Activated CD4-positive, alpha-beta T cell treated with anti-CD3 and anti-CD28 coated beads, Interleukin-2, amount 10 ng/mL, durations not matched to agents 7 days and 5 days (primary cell): ENCODE measurements at regions not wholly inside any gene's neighbourhood (a gene's known extent, or its start where the extent isn't known, plus 50 kb on each side); places are given as distances from the start of the nearest gene placed in this dataset.

Source experiments
- CTCF ChIA-PET: fragments of 350-600 bp; sonication (Branson Sonifier 250); formaldehyde crosslinking; loops from one replicate; lab custom pipeline; 2021; ENCODE audit warnings: antibody characterized with exemption; lab: Charles Lee
- POLR2A ChIA-PET: fragments of 350-600 bp; sonication (Branson Sonifier 250); formaldehyde crosslinking; loops from one replicate; lab custom pipeline; 2021; ENCODE audit warnings: antibody characterized with exemption; lab: Charles Lee
- DNase-seq: peaks from one replicate; pipeline ENCODE4 v3.0.0-alpha.2; 2020
- H3K27ac Mint-ChIP-seq: one replicate; pipeline ENCODE4 v1.8.0; 2021; ENCODE audit warnings: mild to moderate bottlenecking, moderate library complexity, mixed read lengths
- H3K27me3 Mint-ChIP-seq: one replicate; pipeline ENCODE4 v1.8.0; 2021; ENCODE audit warnings: mixed read lengths
- H3K36me3 Mint-ChIP-seq: one replicate; pipeline ENCODE4 v1.8.0; 2021; ENCODE audit warnings: low read depth, mixed read lengths
- H3K4me1 Mint-ChIP-seq: one replicate; pipeline ENCODE4 v1.8.0; 2021; ENCODE audit warnings: mixed read lengths
- H3K4me3 Mint-ChIP-seq: one replicate; pipeline ENCODE4 v1.8.0; 2021; ENCODE audit warnings: mild to moderate bottlenecking, moderate library complexity, mixed read lengths
- H3K9me3 Mint-ChIP-seq: one replicate; pipeline ENCODE4 v1.8.0; 2021; ENCODE audit warnings: mixed read lengths

- Mint-ChIP-seq H3K4me1 (peaks cover 4% of the 10 kb centered on the region), H3K4me3 (no peak overlapping the region), H3K9me3 (peaks cover 8% of the 10 kb centered on the region), H3K27me3 (no peaks in the 10 kb centered on the region), H3K27ac (no peak overlapping the region), H3K36me3 (no peaks in the 10 kb centered on the region)
- ChIA-PET POLR2A (no interaction called here), CTCF (no interaction called here)
- DNase-seq = no peak
Measured at GRCh38 chr2:387980-388421, 100.1 kb upstream of the ALKAL2 start.

- H3K27ac Mint-ChIP-seq = no peak overlapping the region
Measured at GRCh38 chr2:386406-387103, 98.7 kb upstream of the ALKAL2 start.

DNA sequence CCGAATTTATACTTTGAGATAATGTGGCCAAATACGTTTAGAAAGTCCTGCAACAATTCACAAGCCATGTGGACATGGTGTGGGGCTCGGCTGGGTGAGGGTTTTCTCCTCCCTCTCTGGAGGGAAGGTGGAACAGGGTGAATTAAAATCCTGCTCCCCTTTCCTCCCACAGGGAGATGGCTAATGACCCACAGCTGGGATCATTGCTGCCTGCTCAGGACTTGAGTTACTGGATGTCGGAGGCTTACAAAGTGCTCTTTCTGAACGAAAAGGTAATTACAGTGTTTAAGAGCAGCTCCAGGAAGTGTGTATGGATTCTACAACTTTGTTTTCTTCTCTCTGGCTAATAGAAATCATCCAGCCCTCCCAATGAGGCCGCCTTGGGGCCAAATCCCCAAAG lies 97.9 kb upstream of the ALKAL2 start:
- CTCF ChIA-PET = no interaction called here
- Mint-ChIP-seq H3K27me3 (no peaks in the 10 kb centered on the region), H3K4me3 (no peak overlapping the region), H3K36me3 (no peaks in the 10 kb centered on the region), H3K9me3 (peaks cover 8% of the 10 kb centered on the region), H3K27ac (no peak overlapping the region), H3K4me1 (no peaks in the 10 kb centered on the region)
- DNase-seq = no peak
- POLR2A ChIA-PET = no interaction called here

More at GRCh38 chr2:386406-387103, 98.7 kb upstream of the ALKAL2 start:
- Mint-ChIP-seq H3K4me1 (peaks cover under 1% of the 10 kb centered on the region), H3K36me3 (no peaks in the 10 kb centered on the region), H3K9me3 (peaks cover 8% of the 10 kb centered on the region), H3K4me3 (no peak overlapping the region), H3K27me3 (no peaks in the 10 kb centered on the region)
- no peak for DNase-seq
- POLR2A ChIA-PET = no interaction called here
- CTCF ChIA-PET = no interaction called here

GRCh38 chr2:385061-385460 lies 97.2 kb upstream of the ALKAL2 start:
- peaks cover 4% of the 10 kb centered on the region for H3K9me3 Mint-ChIP-seq
- DNase-seq = no peak
- no peaks in the 10 kb centered on the region for H3K36me3 Mint-ChIP-seq
- no peak overlapping the region for H3K4me3 Mint-ChIP-seq
- no peaks in the 10 kb centered on the region for H3K27me3 Mint-ChIP-seq
- ChIA-PET POLR2A (no interaction called here), CTCF (no interaction called here)
- no peak overlapping the region for H3K27ac Mint-ChIP-seq
- no peaks in the 10 kb centered on the region for H3K4me1 Mint-ChIP-seq

DNA sequence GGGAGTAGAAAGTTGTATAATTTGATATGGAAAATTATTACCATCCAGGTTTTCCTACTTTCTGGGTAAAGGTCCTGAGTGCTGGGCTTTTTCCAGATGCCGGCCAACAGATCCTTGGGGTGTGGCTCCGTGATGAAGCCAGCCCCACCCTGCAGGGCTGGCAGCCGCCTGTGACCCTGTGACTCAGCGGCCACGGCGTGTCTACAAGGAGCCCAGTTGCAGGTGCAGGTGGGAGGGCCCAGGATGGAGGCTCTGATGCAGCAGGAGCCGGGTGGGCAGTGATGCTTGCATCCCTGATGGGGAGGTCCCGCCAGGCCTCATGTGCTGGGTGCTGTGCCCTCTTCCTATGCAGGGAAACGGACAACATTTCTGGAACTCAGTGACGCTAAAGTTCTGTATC lies 96.0 kb upstream of the ALKAL2 start:
- POLR2A ChIA-PET = no interaction called here

GRCh38 chr2:383178-383577 lies 95.3 kb upstream of the ALKAL2 start:
- POLR2A ChIA-PET = no interaction called here
- Mint-ChIP-seq H3K4me3 (no peak overlapping the region), H3K4me1 (peaks cover 2% of the 10 kb centered on the region), H3K27me3 (no peaks in the 10 kb centered on the region), H3K9me3 (peaks cover 3% of the 10 kb centered on the region), H3K36me3 (no peaks in the 10 kb centered on the region), H3K27ac (no peak overlapping the region)
- CTCF ChIA-PET = no interaction called here
- DNase-seq = no peak

More for the DNA sequence above, 96.0 kb upstream of the ALKAL2 start:
- DNase-seq = no peak
- no peak overlapping the region for H3K4me3 Mint-ChIP-seq
- H3K4me1 Mint-ChIP-seq = peaks cover 2% of the 10 kb centered on the region
- H3K36me3 Mint-ChIP-seq = no peaks in the 10 kb centered on the region
- CTCF ChIA-PET = no interaction called here
- no peak overlapping the region for H3K27ac Mint-ChIP-seq
- no peaks in the 10 kb centered on the region for H3K27me3 Mint-ChIP-seq
- peaks cover 4% of the 10 kb centered on the region for H3K9me3 Mint-ChIP-seq

DNA sequence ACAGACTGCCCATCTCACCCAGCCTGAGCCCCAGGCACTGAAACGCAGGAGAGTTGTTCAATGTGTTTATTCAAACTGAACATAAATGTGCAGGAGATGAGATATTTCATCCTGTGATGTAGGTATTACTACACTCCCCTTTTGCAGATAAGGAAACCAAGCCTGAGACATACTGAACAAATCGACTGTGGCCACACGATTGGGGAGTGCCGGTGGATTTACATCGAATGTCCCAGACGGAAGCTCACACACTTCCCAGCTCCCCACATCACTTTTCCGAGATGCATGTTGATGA lies 94.8 kb upstream of the ALKAL2 start:
- Mint-ChIP-seq H3K36me3 (no peaks in the 10 kb centered on the region), H3K4me1 (peaks cover 2% of the 10 kb centered on the region), H3K4me3 (no peak overlapping the region), H3K27ac (no peak overlapping the region), H3K27me3 (no peaks in the 10 kb centered on the region), H3K9me3 (peaks cover 3% of the 10 kb centered on the region)
- DNase-seq = no peak
- CTCF ChIA-PET = no interaction called here
- POLR2A ChIA-PET = no interaction called here

DNA sequence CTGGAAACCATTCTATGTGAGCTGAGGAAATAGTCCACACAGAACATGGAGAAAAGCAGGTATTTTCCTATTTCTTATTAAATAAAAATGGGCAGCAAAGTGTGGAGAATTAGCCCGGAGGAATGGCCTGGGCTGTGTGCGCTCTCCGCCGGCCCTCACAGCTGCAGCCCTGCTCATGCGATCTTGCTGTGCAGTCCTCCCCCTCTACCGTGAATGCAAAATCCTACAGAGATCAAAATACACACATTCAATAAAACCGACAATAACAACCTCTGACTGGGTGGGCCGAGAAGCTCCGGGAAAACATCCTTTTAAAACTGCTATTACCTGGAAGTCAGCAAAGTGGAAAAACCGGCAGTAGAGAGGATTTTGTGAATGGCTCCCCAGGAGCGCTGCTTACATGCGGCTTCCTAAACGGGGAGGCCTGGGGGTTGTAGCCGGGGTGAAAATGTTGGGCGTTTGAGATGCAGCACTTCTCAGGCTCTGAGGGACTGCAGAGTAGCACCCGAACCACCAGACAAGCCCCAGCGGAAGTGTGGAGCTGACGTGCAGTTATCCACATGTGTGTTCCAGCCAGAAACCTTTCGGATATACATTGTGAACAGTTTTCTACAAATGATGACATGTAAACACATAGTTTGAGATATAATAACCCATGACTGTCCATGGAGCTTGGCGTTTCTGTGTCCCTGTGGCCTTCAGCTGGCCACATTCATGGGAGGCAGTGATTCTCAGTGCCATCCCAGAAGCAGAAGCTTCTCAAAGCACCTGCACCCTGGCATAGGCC lies 94.2 kb upstream of the ALKAL2 start:
- no peak for DNase-seq
- Mint-ChIP-seq H3K27me3 (peaks cover 5% of the 10 kb centered on the region), H3K36me3 (no peaks in the 10 kb centered on the region), H3K9me3 (peaks cover 7% of the 10 kb centered on the region), H3K4me1 (peaks cover 2% of the 10 kb centered on the region), H3K27ac (no peak overlapping the region), H3K4me3 (no peak overlapping the region)
- CTCF ChIA-PET = no interaction called here
- POLR2A ChIA-PET = no interaction called here

- H3K9me3 Mint-ChIP-seq = peaks cover 8% of the 10 kb centered on the region
- no peak overlapping the region for H3K27ac Mint-ChIP-seq
- H3K4me1 Mint-ChIP-seq = peaks cover 2% of the 10 kb centered on the region
- no peak overlapping the region for H3K4me3 Mint-ChIP-seq
- DNase-seq = no peak
- POLR2A ChIA-PET = no interaction called here
- CTCF ChIA-PET = no interaction called here
- H3K36me3 Mint-ChIP-seq = no peaks in the 10 kb centered on the region
- peaks cover 6% of the 10 kb centered on the region for H3K27me3 Mint-ChIP-seq
Measured at GRCh38 chr2:381181-381580, 93.3 kb upstream of the ALKAL2 start.

DNA sequence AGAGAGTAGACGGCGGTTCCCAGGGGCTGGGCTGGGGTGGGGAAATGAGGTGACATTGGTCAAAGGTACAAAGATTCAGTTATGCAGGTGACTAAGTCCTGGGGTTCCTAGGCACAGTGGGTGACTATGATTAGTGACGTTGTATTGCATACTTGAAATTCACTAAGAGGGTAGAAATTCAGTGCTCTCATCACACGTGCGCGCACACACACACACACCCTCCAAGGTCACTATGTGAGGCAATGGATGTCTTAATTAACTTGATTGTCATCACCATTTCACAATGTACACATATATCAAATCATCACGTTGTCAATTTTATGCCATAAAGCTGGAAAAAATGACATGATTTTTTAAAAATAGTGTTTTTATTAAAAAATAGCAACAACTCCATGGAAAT lies 92.9 kb upstream of the ALKAL2 start:
- peaks cover 6% of the 10 kb centered on the region for H3K27me3 Mint-ChIP-seq
- ChIA-PET CTCF (no interaction called here), POLR2A (no interaction called here)
- no peak overlapping the region for H3K4me3 Mint-ChIP-seq
- H3K9me3 Mint-ChIP-seq = peaks cover 8% of the 10 kb centered on the region
- DNase-seq = no peak
- H3K27ac Mint-ChIP-seq = no peak overlapping the region
- no peaks in the 10 kb centered on the region for H3K36me3 Mint-ChIP-seq
- H3K4me1 Mint-ChIP-seq = peaks cover 2% of the 10 kb centered on the region

- no peaks in the 10 kb centered on the region for H3K36me3 Mint-ChIP-seq
- ChIA-PET POLR2A (no interaction called here), CTCF (no interaction called here)
- H3K4me1 Mint-ChIP-seq = peaks cover 2% of the 10 kb centered on the region
- DNase-seq = no peak
- peaks cover 8% of the 10 kb centered on the region for H3K9me3 Mint-ChIP-seq
- no peak overlapping the region for H3K4me3 Mint-ChIP-seq
- no peak overlapping the region for H3K27ac Mint-ChIP-seq
- H3K27me3 Mint-ChIP-seq = peaks cover 6% of the 10 kb centered on the region
Measured at GRCh38 chr2:380221-380620, 92.3 kb upstream of the ALKAL2 start.

GRCh38 chr2:379778-380177 lies 91.9 kb upstream of the ALKAL2 start:
- ChIA-PET POLR2A (no interaction called here), CTCF (no interaction called here)
- Mint-ChIP-seq H3K36me3 (no peaks in the 10 kb centered on the region), H3K27ac (no peak overlapping the region), H3K9me3 (peaks cover 8% of the 10 kb centered on the region), H3K4me1 (peaks cover 2% of the 10 kb centered on the region), H3K27me3 (peaks cover 6% of the 10 kb centered on the region), H3K4me3 (no peak overlapping the region)
- no peak for DNase-seq

- no peak for DNase-seq
- ChIA-PET POLR2A (no interaction called here), CTCF (no interaction called here)
- H3K27me3 Mint-ChIP-seq = peaks cover 6% of the 10 kb centered on the region
- H3K4me3 Mint-ChIP-seq = no peak overlapping the region
- peaks cover 2% of the 10 kb centered on the region for H3K4me1 Mint-ChIP-seq
- peaks cover 8% of the 10 kb centered on the region for H3K9me3 Mint-ChIP-seq
- no peaks in the 10 kb centered on the region for H3K36me3 Mint-ChIP-seq
- H3K27ac Mint-ChIP-seq = no peak overlapping the region
Measured at GRCh38 chr2:378364-378763, 90.5 kb upstream of the ALKAL2 start.

DNA sequence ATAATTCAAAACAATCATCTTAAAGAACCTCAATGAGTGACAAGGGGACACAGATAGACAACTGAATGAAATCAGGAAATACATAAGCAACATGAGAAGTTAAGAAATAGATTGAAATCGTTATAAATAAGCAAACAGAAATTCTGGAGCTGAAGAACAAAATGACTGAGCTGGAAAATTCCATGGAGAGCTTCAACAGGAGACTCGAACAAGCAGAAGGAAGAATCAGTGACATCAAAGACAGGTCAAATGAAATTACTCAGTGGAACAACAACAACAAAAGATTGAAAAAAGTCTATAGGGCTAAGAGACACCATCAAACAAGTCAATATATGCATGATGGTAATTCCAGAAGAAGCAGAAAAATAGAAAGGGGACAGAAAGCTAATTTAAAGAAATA lies 89.5 kb upstream of the ALKAL2 start:
- peaks cover 2% of the 10 kb centered on the region for H3K4me1 Mint-ChIP-seq
- ChIA-PET CTCF (no interaction called here), POLR2A (no interaction called here)
- DNase-seq = no peak
- H3K9me3 Mint-ChIP-seq = peaks cover 8% of the 10 kb centered on the region
- no peak overlapping the region for H3K27ac Mint-ChIP-seq
- no peaks in the 10 kb centered on the region for H3K36me3 Mint-ChIP-seq
- peaks cover 6% of the 10 kb centered on the region for H3K27me3 Mint-ChIP-seq
- no peak overlapping the region for H3K4me3 Mint-ChIP-seq
